Activated T-cell treated with anti-CD3 and anti-CD28 coated beads, Interleukin-2, amount 50 U/mL, for 24 hours (primary cell): ENCODE measurements at regions not wholly inside any gene's neighbourhood (a gene's known extent, or its start where the extent isn't known, plus 50 kb on each side); places are given as distances from the start of the nearest gene placed in this dataset.

Experiments
- DNase-seq: peaks from one replicate; pipeline ENCODE4 v3.0.0-alpha.2; 2020
- H3K27ac Mint-ChIP-seq: 2 replicates; pipeline ENCODE4 v1.8.0; 2020; ENCODE audit warnings: mild to moderate bottlenecking, mixed read lengths
- H3K27me3 Mint-ChIP-seq: 2 replicates; pipeline ENCODE4 v1.8.0; 2020; ENCODE audit warnings: mixed read lengths
- H3K36me3 Mint-ChIP-seq: 2 replicates; pipeline ENCODE4 v1.8.0; 2020; ENCODE audit warnings: low read depth, mixed read lengths
- H3K4me1 Mint-ChIP-seq: 2 replicates; pipeline ENCODE4 v1.8.0; 2020; ENCODE audit warnings: low read depth, mixed read lengths
- H3K4me3 Mint-ChIP-seq: 2 replicates; pipeline ENCODE4 v1.8.0; 2020; ENCODE audit warnings: mild to moderate bottlenecking, moderate library complexity, mixed read lengths
- H3K9me3 Mint-ChIP-seq: 2 replicates; pipeline ENCODE4 v1.8.0; 2020; ENCODE audit warnings: mixed read lengths

GRCh38 chr10:65491799-65492198 is 1434.0 kb upstream of the LRRTM3 start:
- no peaks in the 10 kb centered on the region for H3K27me3 Mint-ChIP-seq
- no peaks in the 10 kb centered on the region for H3K9me3 Mint-ChIP-seq
- DNase-seq: no peak
- no peaks in the 10 kb centered on the region for H3K4me1 Mint-ChIP-seq
- no peak overlapping the region for H3K27ac Mint-ChIP-seq
- no peaks in the 10 kb centered on the region for H3K36me3 Mint-ChIP-seq
- H3K4me3 Mint-ChIP-seq: no peak overlapping the region

- Mint-ChIP-seq H3K27me3 (no peaks in the 10 kb centered on the region), H3K4me3 (no peak overlapping the region), H3K4me1 (no peaks in the 10 kb centered on the region), H3K27ac (no peak overlapping the region), H3K9me3 (peaks cover 6% of the 10 kb centered on the region), H3K36me3 (no peaks in the 10 kb centered on the region)
- no peak for DNase-seq
Observed at GRCh38 chr10:65496541-65496940, 1429.3 kb upstream of the LRRTM3 start.

- no peak overlapping the region for H3K27ac Mint-ChIP-seq
- DNase-seq: no peak
- no peaks in the 10 kb centered on the region for H3K36me3 Mint-ChIP-seq
- no peak overlapping the region for H3K4me3 Mint-ChIP-seq
- no peaks in the 10 kb centered on the region for H3K27me3 Mint-ChIP-seq
- H3K9me3 Mint-ChIP-seq: peaks cover 6% of the 10 kb centered on the region
- no peaks in the 10 kb centered on the region for H3K4me1 Mint-ChIP-seq
Observed at GRCh38 chr10:65497837-65498236, 1428.0 kb upstream of the LRRTM3 start.

- Mint-ChIP-seq H3K36me3 (no peaks in the 10 kb centered on the region), H3K27ac (no peak overlapping the region), H3K27me3 (no peaks in the 10 kb centered on the region), H3K4me1 (no peaks in the 10 kb centered on the region), H3K4me3 (no peak overlapping the region), H3K9me3 (peaks cover 12% of the 10 kb centered on the region)
- no peak for DNase-seq
Observed at GRCh38 chr10:65500716-65501115, 1425.1 kb upstream of the LRRTM3 start.

- Mint-ChIP-seq H3K4me3 (no peak overlapping the region), H3K9me3 (peaks cover 13% of the 10 kb centered on the region), H3K27ac (no peak overlapping the region), H3K4me1 (no peaks in the 10 kb centered on the region), H3K36me3 (no peaks in the 10 kb centered on the region), H3K27me3 (no peaks in the 10 kb centered on the region)
- no peak for DNase-seq
Observed at GRCh38 chr10:65501259-65501658, 1424.6 kb upstream of the LRRTM3 start.

GRCh38 chr10:65518379-65518778 is 1407.5 kb upstream of the LRRTM3 start:
- DNase-seq: no peak
- Mint-ChIP-seq H3K27me3 (no peaks in the 10 kb centered on the region), H3K36me3 (no peaks in the 10 kb centered on the region), H3K27ac (no peak overlapping the region), H3K9me3 (peaks cover 20% of the 10 kb centered on the region), H3K4me1 (no peaks in the 10 kb centered on the region), H3K4me3 (no peak overlapping the region)

GRCh38 chr10:65528986-65529385 is 1396.8 kb upstream of the LRRTM3 start:
- Mint-ChIP-seq H3K9me3 (peaks cover 6% of the 10 kb centered on the region), H3K36me3 (no peaks in the 10 kb centered on the region), H3K27me3 (no peaks in the 10 kb centered on the region), H3K4me1 (no peaks in the 10 kb centered on the region), H3K27ac (no peak overlapping the region), H3K4me3 (no peak overlapping the region)
- no peak for DNase-seq

GRCh38 chr10:65531545-65531944 is 1394.3 kb upstream of the LRRTM3 start:
- Mint-ChIP-seq H3K4me3 (no peak overlapping the region), H3K27ac (no peak overlapping the region), H3K4me1 (no peaks in the 10 kb centered on the region), H3K27me3 (no peaks in the 10 kb centered on the region), H3K36me3 (no peaks in the 10 kb centered on the region), H3K9me3 (peaks cover 4% of the 10 kb centered on the region)
- DNase-seq: no peak

GRCh38 chr10:65534771-65535170 is 1391.1 kb upstream of the LRRTM3 start:
- no peak for DNase-seq
- Mint-ChIP-seq H3K27ac (no peak overlapping the region), H3K27me3 (no peaks in the 10 kb centered on the region), H3K4me3 (no peak overlapping the region), H3K9me3 (peaks cover 6% of the 10 kb centered on the region), H3K4me1 (no peaks in the 10 kb centered on the region), H3K36me3 (no peaks in the 10 kb centered on the region)

- no peaks in the 10 kb centered on the region for H3K4me1 Mint-ChIP-seq
- H3K36me3 Mint-ChIP-seq: no peaks in the 10 kb centered on the region
- no peak overlapping the region for H3K27ac Mint-ChIP-seq
- H3K4me3 Mint-ChIP-seq: no peak overlapping the region
- no peak for DNase-seq
- peaks cover 16% of the 10 kb centered on the region for H3K9me3 Mint-ChIP-seq
- no peaks in the 10 kb centered on the region for H3K27me3 Mint-ChIP-seq
Observed at GRCh38 chr10:65544756-65545155, 1381.1 kb upstream of the LRRTM3 start.

- H3K27me3 Mint-ChIP-seq: no peaks in the 10 kb centered on the region
- H3K9me3 Mint-ChIP-seq: peaks cover 11% of the 10 kb centered on the region
- no peaks in the 10 kb centered on the region for H3K36me3 Mint-ChIP-seq
- no peak overlapping the region for H3K4me3 Mint-ChIP-seq
- H3K27ac Mint-ChIP-seq: no peak overlapping the region
- DNase-seq: no peak
- no peaks in the 10 kb centered on the region for H3K4me1 Mint-ChIP-seq
Observed at GRCh38 chr10:65548001-65548400, 1377.8 kb upstream of the LRRTM3 start.

- no peaks in the 10 kb centered on the region for H3K27me3 Mint-ChIP-seq
- DNase-seq: no peak
- H3K4me1 Mint-ChIP-seq: no peaks in the 10 kb centered on the region
- H3K27ac Mint-ChIP-seq: no peak overlapping the region
- peaks cover 6% of the 10 kb centered on the region for H3K9me3 Mint-ChIP-seq
- no peak overlapping the region for H3K4me3 Mint-ChIP-seq
- H3K36me3 Mint-ChIP-seq: no peaks in the 10 kb centered on the region
Observed at GRCh38 chr10:65550761-65551160, 1375.1 kb upstream of the LRRTM3 start.

GRCh38 chr10:65555192-65555591 is 1370.6 kb upstream of the LRRTM3 start:
- Mint-ChIP-seq H3K4me1 (no peaks in the 10 kb centered on the region), H3K4me3 (no peak overlapping the region)

GRCh38 chr10:65556006-65556405 is 1369.8 kb upstream of the LRRTM3 start:
- H3K4me1 Mint-ChIP-seq: no peaks in the 10 kb centered on the region
- DNase-seq: no peak
- H3K27me3 Mint-ChIP-seq: no peaks in the 10 kb centered on the region
- H3K27ac Mint-ChIP-seq: no peak overlapping the region
- peaks cover 16% of the 10 kb centered on the region for H3K9me3 Mint-ChIP-seq
- H3K36me3 Mint-ChIP-seq: no peaks in the 10 kb centered on the region
- H3K4me3 Mint-ChIP-seq: no peak overlapping the region

More at GRCh38 chr10:65555192-65555591, 1370.6 kb upstream of the LRRTM3 start:
- no peaks in the 10 kb centered on the region for H3K27me3 Mint-ChIP-seq
- H3K27ac Mint-ChIP-seq: no peak overlapping the region
- H3K9me3 Mint-ChIP-seq: peaks cover 14% of the 10 kb centered on the region
- DNase-seq: no peak
- no peaks in the 10 kb centered on the region for H3K36me3 Mint-ChIP-seq

GRCh38 chr10:65559369-65559768 is 1366.5 kb upstream of the LRRTM3 start:
- H3K4me1 Mint-ChIP-seq: no peaks in the 10 kb centered on the region
- H3K27ac Mint-ChIP-seq: no peak overlapping the region
- H3K9me3 Mint-ChIP-seq: peaks cover 12% of the 10 kb centered on the region
- H3K27me3 Mint-ChIP-seq: no peaks in the 10 kb centered on the region
- no peak for DNase-seq
- no peaks in the 10 kb centered on the region for H3K36me3 Mint-ChIP-seq
- H3K4me3 Mint-ChIP-seq: no peak overlapping the region

- Mint-ChIP-seq H3K4me1 (no peaks in the 10 kb centered on the region), H3K9me3 (peaks cover 1% of the 10 kb centered on the region), H3K27ac (no peak overlapping the region), H3K27me3 (peaks cover 3% of the 10 kb centered on the region), H3K4me3 (no peak overlapping the region), H3K36me3 (no peaks in the 10 kb centered on the region)
- no peak for DNase-seq
Observed at GRCh38 chr10:65565246-65565645, 1360.6 kb upstream of the LRRTM3 start.
